ENCODE measurements at regions not wholly inside any gene's neighbourhood (a gene's known extent, or its start where the extent isn't known, plus 50 kb on each side); places are given as distances from the start of the nearest gene placed in this dataset.

DNA sequence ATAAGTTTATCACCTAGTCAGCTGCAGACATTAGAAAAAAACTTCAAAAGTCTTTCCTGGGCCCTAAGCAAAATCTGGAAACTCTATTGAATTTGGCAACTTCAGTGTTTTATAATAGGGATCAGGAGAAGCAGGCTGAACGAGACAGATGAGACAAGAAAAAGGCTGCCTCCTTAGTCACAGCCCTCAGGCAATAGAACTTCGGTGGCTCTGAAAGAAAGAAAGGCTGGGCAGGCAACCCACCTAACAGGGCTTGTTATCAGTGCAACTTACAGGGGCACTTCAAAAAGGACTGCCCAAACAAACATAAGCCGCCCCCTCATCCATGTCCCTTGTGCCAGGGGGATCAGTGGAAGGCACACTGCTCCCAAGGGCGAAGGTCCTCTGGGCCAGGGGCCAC, 657.9 kb upstream of the HS3ST5 start:
- intact Hi-C loops (cut with micrococcal nuclease) (no loop called here), dilution Hi-C loops (cut with MboI; ENCODE audit: extremely low pct_ligation_motif_present, low sequenced_read_pairs) (no loop called here)
- ChIA-PET CTCF (no interaction called here), POLR2A (no interaction called here)
- Histone ChIP-seq H3K27me3 (ENCODE audit: control insufficient read depth in 2 of 2, insufficient read depth in 2 of 2, low read length in 2 of 2) (no peaks in the 10 kb centered on the region), H4K20me1 (replicated peaks; ENCODE audit: control insufficient read depth, extremely low read depth, insufficient read depth, low read length) (no peaks in the 10 kb centered on the region), H3K4me2 (ENCODE audit: insufficient read depth, low read length) (no peak overlapping the region), H3K9ac (replicated peaks; ENCODE audit: extremely low read depth, insufficient read depth, low read length) (no peak overlapping the region), H3K79me2 (ENCODE audit: control insufficient read depth, insufficient read depth, low read length) (no peaks in the 10 kb centered on the region), H3K9me3 (replicated peaks; ENCODE audit: control insufficient read depth, insufficient read depth, low read length) (peaks cover 1% of the 10 kb centered on the region), H3K4me1 (ENCODE audit: control insufficient read depth, extremely low read depth, insufficient read depth, low read length) (no peaks in the 10 kb centered on the region), H3K9me1 (replicated peaks; ENCODE audit: control insufficient read depth, extremely low read depth, insufficient read depth, low read length) (no peaks in the 10 kb centered on the region), H3K36me3 (ENCODE audit: control insufficient read depth in 2 of 2, extremely low read depth in 1 of 2, insufficient read depth in 2 of 2, low read length in 2 of 2) (no peaks in the 10 kb centered on the region), H2AFZ (ENCODE audit: low read depth, low read length) (no peak overlapping the region), H3K4me3 (replicated peaks in 1 of 3; ENCODE audit: insufficient read depth in 1 of 3, low read depth in 1 of 3, low read length in 3 of 3) (no peak overlapping the region), H3K27ac (ENCODE audit: insufficient read depth, low read depth, low read length) (no peak overlapping the region)
- FAIRE-seq (no peak), DNase-seq (ENCODE audit: low read depth, low spot score) (no peak)
- TF ChIP-seq MYC (IDR thresholded peaks at IDR 0.05; ENCODE audit: low read depth, low read length) (no peak), POLR2A (IDR thresholded peaks at IDR 0.05; ENCODE audit: low read depth, low read length) (no peak), JUN (IDR thresholded peaks at IDR 0.05; ENCODE audit: borderline replicate concordance, insufficient read depth, insufficient read length, low read depth) (no peak), GATA2 (IDR thresholded peaks at IDR 0.05; ENCODE audit: insufficient read depth, insufficient read length, low read depth, low read length) (no peak), FOS (IDR thresholded peaks at IDR 0.05; ENCODE audit: borderline replicate concordance, insufficient read depth, low read length) (no peak), EZH2 (IDR thresholded peaks at IDR 0.05; ENCODE audit: borderline replicate concordance, low read depth, low read length, severe bottlenecking) (no peak), POLR2AphosphoS5 (IDR thresholded peaks at IDR 0.05; ENCODE audit: insufficient read depth, low read depth, low read length) (no peak)
- TF ChIP-seq, protein P1, sequence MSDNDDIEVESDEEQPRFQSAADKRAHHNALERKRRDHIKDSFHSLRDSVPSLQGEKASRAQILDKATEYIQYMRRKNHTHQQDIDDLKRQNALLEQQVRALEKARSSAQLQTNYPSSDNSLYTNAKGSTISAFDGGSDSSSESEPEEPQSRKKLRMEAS (IDR thresholded peaks at IDR 0.05; ENCODE audit: insufficient read depth, insufficient read length) = no peak
- TF ChIP-seq, protein P2, sequence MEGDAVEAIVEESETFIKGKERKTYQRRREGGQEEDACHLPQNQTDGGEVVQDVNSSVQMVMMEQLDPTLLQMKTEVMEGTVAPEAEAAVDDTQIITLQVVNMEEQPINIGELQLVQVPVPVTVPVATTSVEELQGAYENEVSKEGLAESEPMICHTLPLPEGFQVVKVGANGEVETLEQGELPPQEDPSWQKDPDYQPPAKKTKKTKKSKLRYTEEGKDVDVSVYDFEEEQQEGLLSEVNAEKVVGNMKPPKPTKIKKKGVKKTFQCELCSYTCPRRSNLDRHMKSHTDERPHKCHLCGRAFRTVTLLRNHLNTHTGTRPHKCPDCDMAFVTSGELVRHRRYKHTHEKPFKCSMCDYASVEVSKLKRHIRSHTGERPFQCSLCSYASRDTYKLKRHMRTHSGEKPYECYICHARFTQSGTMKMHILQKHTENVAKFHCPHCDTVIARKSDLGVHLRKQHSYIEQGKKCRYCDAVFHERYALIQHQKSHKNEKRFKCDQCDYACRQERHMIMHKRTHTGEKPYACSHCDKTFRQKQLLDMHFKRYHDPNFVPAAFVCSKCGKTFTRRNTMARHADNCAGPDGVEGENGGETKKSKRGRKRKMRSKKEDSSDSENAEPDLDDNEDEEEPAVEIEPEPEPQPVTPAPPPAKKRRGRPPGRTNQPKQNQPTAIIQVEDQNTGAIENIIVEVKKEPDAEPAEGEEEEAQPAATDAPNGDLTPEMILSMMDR (IDR thresholded peaks at IDR 0.05; ENCODE audit: extremely low read depth in 1 of 2, insufficient read depth in 1 of 2, low read depth in 1 of 2, low read length in 2 of 2) = no peak
- BruUV-seq (replicated peaks) = no TSS peak
